NCI-H2107 treated with DMSO at 0.1 percent for 48 hours (cell line): ENCODE measurements at regions not wholly inside any gene's neighbourhood (a gene's known extent, or its start where the extent isn't known, plus 50 kb on each side); places are given as distances from the start of the nearest gene placed in this dataset.
A peak's percentile ranks its signal among the peaks of the same experiment; 100 is the strongest.
"Not testable (repeated sequence)": the region's sequence is repeated elsewhere in the genome, so short reads cannot be mapped to it uniquely, and the experiment has no call there.

Experiments
- DNase-seq: peaks from one replicate; lab custom pipeline; 2025; ENCODE audit not compliant: unreplicated experiment; lab: John Stamatoyannopoulos, UW

DNA sequence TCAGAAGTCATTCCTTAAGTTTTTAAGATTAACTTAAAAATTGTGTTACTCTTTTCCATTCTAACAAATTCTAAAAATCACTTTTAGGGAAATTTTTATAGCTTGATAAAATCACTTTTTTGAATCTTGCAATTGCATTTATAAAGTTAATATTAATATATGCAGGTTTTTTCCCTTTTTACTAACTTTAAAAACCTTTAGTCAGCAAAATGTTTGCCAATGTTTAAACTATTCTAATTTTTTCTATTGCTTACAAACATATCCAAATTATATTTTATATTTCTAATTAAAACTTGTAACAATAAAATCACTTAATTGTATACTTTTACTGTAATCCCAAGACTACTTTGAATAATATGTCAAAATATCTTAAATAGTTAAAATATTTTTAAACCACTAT lies 839.4 kb downstream of the TBL1XR1 start:
- DNase-seq = no peak

DNA sequence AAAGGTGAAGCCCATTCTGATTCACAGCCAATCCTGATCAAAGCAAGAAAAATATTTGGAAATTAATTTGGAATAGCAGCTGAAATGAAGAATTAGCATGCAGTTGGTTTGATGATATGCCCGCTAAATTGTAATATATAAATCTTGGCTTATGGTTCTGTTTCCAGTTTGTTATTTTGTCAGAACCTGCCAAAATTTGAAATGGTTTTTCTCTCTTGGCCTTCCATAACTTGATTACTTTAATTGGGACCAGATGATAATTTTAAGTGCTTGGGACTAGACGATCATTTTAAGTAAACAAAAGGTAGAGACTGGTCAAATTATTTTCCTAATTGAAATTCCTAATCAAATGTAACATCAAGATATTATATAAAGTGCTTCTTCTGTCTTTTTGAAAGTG lies 842.4 kb downstream of the TBL1XR1 start:
- no peak for DNase-seq

DNA sequence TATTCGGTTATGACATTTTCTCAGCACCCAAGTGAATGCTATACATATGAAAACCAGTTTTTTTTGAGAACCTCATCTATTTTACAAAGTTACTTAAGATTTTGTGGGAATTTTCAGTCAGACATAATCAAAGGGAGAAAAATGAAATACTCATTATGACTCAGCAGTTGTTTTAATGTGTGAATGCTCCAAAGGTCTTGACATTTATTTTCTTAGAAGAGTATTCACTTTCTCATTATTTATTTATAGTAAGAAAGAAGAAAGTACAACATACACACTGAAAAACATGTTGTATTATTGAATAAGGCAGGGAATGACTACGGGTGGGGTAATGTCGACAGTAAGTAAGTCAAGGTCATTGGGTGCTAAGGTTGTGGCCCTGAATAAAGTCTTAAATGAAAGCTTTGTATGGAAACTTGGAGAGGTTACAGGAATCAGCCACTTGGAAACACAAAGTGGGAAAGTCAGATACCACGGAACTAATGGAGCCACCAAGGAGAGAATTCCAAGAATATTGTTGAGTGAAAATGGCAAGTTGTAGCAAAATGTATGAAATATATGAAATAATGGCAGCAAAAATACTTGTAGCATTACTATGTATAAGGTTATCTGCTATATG lies 844.5 kb downstream of the TBL1XR1 start:
- no peak for DNase-seq

- DNase-seq = no peak
Measured at GRCh38 chr3:176351408-176351807, 845.9 kb downstream of the TBL1XR1 start.

DNA sequence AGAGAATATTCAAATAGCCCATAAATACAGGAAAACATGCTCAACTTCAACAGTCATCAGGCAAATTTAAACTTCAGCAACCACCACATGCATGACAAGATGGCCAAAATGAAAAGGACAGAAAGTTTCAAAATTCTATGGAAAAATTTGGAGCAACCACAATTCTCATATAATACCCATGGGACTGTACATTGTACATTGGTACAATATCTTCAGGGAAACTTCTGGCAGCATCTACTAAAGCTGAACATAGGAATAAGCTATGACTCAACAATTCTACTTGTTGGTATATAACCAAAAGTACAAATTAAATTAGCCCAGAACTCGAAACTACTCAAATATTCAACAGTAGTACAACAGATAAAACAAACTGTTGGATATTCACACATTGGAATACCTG lies 847.6 kb downstream of the TBL1XR1 start:
- no peak for DNase-seq

DNA sequence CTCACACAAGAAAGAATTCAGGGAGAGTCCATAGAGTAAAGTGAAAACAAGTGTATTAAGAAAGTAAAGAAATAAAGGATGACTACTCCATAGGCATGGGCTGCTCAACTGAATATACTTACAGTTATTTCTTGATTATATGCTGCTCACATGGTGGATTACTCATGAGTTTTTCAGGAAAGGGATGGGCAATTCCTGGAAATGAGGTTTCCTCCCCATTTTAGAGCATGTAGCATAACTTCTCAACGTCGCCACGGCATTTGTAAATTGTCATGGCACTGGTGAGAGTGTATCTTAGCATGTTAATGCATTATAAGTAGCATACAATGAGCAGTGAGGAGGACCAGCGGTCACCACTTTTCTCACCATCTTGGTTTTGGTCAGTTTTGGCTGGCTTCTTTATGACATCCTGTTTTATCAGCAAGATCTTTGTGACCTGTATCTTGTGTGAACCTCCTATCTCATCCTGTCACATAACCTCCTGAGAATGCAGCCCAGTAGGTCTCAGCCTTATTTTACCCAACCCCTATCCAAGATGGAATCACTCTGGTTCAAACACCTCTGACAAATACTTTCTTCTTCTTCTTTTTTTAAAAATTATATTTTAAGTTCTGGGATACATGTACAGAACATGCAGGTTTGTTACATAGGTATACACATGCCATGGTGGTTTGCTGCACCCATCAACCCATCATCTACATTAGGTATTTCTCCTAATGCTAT lies 849.7 kb downstream of the TBL1XR1 start:
- DNase-seq = no peak

DNA sequence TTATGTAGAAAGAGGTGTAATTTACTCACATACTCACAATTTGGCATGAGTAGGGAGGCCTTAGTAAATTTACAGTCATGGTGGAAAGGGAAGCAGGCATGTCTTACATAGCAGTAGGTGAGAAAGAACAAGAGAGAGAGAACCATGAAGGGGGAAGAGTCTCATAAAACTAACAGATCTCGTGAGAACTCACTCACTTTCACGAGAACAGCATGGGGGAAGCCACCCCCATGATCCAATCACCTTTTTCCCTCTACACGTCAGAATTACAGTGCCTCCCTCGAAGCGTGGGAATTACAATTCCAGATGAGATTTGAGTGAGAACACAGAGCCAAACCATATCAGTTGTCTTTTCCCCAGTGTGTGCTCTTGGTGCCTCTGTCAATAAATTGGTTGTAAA lies 855.3 kb downstream of the TBL1XR1 start:
- DNase-seq = no peak

DNA sequence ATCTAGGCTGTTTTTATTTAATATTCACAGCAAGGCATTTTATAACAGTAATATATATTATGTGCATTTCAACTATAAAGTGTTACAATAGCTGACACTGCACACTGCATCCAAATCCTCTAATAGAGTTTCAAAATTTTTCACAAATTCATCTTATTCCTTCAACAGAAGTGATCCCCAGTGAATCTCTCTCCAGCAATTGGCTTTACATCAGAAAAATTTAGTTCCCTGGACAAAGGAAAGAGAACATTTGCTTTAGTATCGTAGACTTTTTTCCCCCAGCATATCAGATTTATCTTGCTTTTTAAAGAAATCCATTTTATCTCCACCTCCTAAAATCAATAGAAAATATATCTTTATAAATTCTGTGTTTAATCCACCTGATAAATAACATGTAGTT lies 868.6 kb downstream of the TBL1XR1 start:
- DNase-seq = no peak

GRCh38 chr3:176328198-176328597 lies 869.1 kb downstream of the TBL1XR1 start:
- no peak for DNase-seq

GRCh38 chr3:176326894-176327490 lies 870.3 kb downstream of the TBL1XR1 start:
- DNase-seq = not testable (repeated sequence)

- DNase-seq = not testable (repeated sequence)
Measured at GRCh38 chr3:176321532-176321931, 875.8 kb downstream of the TBL1XR1 start.

DNA sequence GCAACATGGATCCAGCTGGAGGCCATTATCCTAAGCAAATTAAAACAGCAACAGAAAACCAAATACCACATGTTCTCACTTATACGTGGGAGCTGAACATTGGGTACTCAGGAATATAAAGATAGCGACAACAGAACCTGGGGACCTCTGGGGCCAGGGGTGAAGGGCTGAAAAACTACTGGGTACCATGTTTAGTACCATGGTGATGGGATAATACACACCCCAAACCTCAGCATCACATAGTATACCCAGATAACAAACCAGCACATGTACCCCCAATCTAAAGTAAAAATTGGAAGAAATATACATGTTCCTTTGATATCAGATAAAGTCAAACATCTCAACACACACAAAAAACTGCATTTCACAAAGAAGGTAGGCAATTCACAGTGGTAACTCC lies 876.2 kb downstream of the TBL1XR1 start:
- DNase-seq = no peak

DNA sequence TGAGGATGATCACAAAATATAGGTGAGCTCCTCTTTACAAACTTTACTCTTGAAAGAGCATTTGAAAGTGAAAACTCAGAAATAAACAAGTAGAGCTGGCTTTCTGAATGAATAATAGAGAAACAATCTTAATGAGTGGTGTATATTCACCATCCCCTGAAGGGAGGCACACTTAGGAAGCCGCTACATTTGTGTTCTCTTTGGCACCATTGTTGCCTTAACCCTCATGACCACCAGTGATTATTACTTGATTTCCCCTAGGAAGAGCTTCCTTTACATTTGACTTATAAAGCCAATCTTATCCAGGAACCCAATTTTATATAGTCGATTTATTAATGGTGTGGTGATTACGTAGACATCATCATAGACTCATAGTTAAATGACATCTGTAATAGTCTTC lies 883.9 kb downstream of the TBL1XR1 start:
- no peak for DNase-seq

GRCh38 chr3:176310641-176311040 lies 886.6 kb downstream of the TBL1XR1 start:
- no peak for DNase-seq

GRCh38 chr3:176302271-176302670 lies 895.0 kb downstream of the TBL1XR1 start:
- DNase-seq = no peak

- no peak for DNase-seq
Measured at GRCh38 chr3:176296066-176296597, 901.1 kb downstream of the TBL1XR1 start.

- DNase-seq = no peak
Measured at GRCh38 chr3:176293276-176293675, 904.0 kb downstream of the TBL1XR1 start.

DNA sequence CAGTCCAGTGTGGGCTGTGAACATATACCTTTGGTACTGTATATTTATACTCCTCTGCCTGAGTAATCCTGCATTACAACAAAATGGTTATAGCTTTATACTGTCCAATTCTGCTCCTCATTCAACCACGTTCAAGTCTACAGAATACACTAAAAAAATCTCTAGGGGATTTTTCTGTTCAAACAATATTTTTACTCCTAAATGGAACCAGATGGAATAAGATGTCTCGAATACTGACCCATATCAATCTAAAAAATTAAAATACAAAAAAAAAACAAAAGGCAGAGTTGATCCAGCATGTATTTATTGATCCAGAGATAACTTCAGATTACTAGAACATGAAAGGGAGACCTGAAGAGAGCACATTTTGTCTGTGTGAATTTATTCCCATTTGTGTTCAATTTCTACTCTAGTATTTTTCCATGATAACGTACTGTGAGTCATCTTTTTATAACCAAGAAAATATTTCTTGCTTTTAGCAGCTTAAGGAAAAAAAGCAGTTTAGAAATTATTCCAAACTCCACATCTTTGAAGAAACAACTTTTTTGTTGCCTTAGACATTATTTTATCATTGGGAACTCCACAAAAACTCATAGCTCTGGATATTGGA lies 910.7 kb downstream of the TBL1XR1 start:
- DNase-seq = no peak

GRCh38 chr3:176275538-176275937 lies 921.7 kb downstream of the TBL1XR1 start:
- DNase-seq = no peak

DNA sequence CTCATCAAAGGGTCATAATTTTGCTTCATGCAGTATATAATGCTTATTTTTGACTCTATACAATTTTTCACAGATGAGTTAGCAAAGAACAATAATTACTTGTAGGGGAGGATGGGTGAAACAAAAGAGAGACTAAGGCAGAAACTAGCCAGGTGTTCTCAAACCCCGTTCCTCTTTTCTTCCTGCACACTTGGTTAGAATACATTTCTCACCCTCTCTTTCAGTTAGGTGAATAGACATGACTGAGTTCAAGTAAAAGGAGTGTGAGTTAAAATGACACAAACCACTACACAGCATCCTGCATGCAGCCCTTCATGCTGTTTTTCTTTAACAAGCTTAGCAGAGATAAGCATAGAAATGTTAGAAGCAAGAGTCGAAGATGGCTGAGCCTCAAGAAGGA lies 922.2 kb downstream of the TBL1XR1 start:
- DNase-seq = peak; percentile 96

GRCh38 chr3:176274161-176274560 lies 923.1 kb downstream of the TBL1XR1 start:
- peak; percentile 99 for DNase-seq

DNA sequence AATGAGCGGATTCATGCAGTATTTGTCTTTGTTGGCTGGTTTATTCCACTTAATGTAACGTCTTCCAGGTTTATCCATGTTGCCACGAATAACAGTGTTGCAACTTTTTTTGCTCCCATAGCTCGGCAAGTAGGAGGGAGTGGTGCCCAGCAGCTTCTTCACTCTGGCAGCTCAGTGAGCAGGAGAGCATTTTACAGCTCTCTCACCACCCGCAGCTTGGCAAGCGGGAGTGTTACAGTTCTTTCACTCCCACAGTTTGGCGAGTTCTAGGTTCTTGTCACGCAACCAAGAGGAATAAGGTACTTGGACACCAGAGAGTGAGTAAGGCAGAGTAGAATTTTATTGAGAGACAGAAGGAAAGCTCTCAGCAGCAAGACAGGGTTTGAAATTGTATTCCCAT lies 935.2 kb downstream of the TBL1XR1 start:
- no peak for DNase-seq
